ENCODE measurements at regions not wholly inside any gene's neighbourhood (a gene's known extent, or its start where the extent isn't known, plus 50 kb on each side); places are given as distances from the start of the nearest gene placed in this dataset.

DNA sequence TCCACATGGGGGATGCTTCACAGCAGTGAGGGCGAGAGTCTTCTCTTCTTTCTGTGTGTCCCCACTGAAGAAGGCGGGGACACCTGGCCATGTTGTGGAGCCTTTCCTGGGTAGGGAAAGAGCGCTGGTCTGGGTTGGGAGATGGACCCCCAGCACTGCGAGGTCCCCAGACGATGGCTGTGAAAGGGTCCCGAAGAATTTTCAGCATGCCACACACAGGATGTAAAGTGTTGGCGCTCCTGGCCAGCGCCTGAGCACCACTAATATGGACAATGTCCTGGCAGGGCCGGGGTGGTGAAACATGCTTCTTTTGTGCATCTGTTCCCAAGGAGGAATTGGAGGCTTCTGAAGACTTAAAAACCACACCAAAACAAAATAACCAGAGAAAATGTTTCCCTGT is 77.2 kb downstream of the GLI2 start:
- no peak overlapping the region for H3K27ac ChIP-seq (ENCODE audit: control insufficient read depth, insufficient read depth)
- ChIA-PET CTCF (no interaction called here), RAD21 (ENCODE audit: unreplicated experiment) (no interaction called here), POLR2A (no interaction called here), SMC1A (ENCODE audit: uncharacterized antibody, unreplicated experiment) (no interaction called here)
- no peaks in the 10 kb centered on the region for H4K20me1 ChIP-seq (ENCODE audit: control insufficient read depth, insufficient read depth)
- no peak overlapping the region for H3K4me3 ChIP-seq
- ATAC-seq, result no peak
- no peak for FAIRE-seq
- no peak for DNase-seq (ENCODE audit: low read depth, low spot score)
- no peaks in the 10 kb centered on the region for H3K36me3 ChIP-seq (ENCODE audit: control insufficient read depth in 2 of 2, insufficient read depth in 2 of 2, low read length in 1 of 2)
- BruUV-seq (replicated peaks), result no TSS peak
- H3K4me2 ChIP-seq (ENCODE audit: control insufficient read depth, insufficient read depth), result no peak overlapping the region
- peaks cover 0 to 3% of the 10 kb centered on the region in 2 experiments; a peak in 2 of 4 replicates for H3K27me3 ChIP-seq (replicated peaks in 1 of 2; ENCODE audit: control insufficient read depth in 2 of 2, insufficient read depth in 2 of 2, low read length in 1 of 2)
- H3K4me1 ChIP-seq (ENCODE audit: control insufficient read depth, insufficient read depth, low read length), result no peaks in the 10 kb centered on the region
- H2AFZ ChIP-seq (ENCODE audit: control insufficient read depth, low read depth, low read length), result no peak overlapping the region
- in situ Hi-C loops (cut with MboI) (no loop called here), intact Hi-C loops (cut with micrococcal nuclease; ENCODE audit: unreplicated experiment) (no loop called here)
- no peak overlapping the region for H3K9ac ChIP-seq (ENCODE audit: control insufficient read depth, insufficient read depth, low read length)
- WGBS (ENCODE audit: insufficient coverage, insufficient replicate concordance, low lambda C conversion rate, missing lambda C conversion rate), result 13% methylated on average over 9 of the region's 9 CpGs
- no peaks in the 10 kb centered on the region for H3K9me3 ChIP-seq (replicated peaks; ENCODE audit: control insufficient read depth, insufficient read depth, low read length)
- no peak for TF ChIP-seq TCF12 (IDR thresholded peaks at IDR 0.05; ENCODE audit: low read depth, low read length)
- no peak for TF ChIP-seq IRF4 (IDR thresholded peaks at IDR 0.05; ENCODE audit: low read depth, low read length)
- TF ChIP-seq, protein P1, sequence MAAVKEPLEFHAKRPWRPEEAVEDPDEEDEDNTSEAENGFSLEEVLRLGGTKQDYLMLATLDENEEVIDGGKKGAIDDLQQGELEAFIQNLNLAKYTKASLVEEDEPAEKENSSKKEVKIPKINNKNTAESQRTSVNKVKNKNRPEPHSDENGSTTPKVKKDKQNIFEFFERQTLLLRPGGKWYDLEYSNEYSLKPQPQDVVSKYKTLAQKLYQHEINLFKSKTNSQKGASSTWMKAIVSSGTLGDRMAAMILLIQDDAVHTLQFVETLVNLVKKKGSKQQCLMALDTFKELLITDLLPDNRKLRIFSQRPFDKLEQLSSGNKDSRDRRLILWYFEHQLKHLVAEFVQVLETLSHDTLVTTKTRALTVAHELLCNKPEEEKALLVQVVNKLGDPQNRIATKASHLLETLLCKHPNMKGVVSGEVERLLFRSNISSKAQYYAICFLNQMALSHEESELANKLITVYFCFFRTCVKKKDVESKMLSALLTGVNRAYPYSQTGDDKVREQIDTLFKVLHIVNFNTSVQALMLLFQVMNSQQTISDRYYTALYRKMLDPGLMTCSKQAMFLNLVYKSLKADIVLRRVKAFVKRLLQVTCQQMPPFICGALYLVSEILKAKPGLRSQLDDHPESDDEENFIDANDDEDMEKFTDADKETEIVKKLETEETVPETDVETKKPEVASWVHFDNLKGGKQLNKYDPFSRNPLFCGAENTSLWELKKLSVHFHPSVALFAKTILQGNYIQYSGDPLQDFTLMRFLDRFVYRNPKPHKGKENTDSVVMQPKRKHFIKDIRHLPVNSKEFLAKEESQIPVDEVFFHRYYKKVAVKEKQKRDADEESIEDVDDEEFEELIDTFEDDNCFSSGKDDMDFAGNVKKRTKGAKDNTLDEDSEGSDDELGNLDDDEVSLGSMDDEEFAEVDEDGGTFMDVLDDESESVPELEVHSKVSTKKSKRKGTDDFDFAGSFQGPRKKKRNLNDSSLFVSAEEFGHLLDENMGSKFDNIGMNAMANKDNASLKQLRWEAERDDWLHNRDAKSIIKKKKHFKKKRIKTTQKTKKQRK (IDR thresholded peaks at IDR 0.05; ENCODE audit: low read depth, low read length), result no peak
- TF ChIP-seq YBX1 (IDR thresholded peaks at IDR 0.05), result no peak
- no peak for TF ChIP-seq ASH2L (IDR thresholded peaks at IDR 0.05; ENCODE audit: borderline replicate concordance, low read depth)
- TF ChIP-seq SMAD1 (IDR thresholded peaks at IDR 0.05; ENCODE audit: low read depth, partially characterized antibody), result no peak
- no peak for TF ChIP-seq BMI1 (IDR thresholded peaks at IDR 0.05; ENCODE audit: borderline replicate concordance)
- TF ChIP-seq, protein P2, sequence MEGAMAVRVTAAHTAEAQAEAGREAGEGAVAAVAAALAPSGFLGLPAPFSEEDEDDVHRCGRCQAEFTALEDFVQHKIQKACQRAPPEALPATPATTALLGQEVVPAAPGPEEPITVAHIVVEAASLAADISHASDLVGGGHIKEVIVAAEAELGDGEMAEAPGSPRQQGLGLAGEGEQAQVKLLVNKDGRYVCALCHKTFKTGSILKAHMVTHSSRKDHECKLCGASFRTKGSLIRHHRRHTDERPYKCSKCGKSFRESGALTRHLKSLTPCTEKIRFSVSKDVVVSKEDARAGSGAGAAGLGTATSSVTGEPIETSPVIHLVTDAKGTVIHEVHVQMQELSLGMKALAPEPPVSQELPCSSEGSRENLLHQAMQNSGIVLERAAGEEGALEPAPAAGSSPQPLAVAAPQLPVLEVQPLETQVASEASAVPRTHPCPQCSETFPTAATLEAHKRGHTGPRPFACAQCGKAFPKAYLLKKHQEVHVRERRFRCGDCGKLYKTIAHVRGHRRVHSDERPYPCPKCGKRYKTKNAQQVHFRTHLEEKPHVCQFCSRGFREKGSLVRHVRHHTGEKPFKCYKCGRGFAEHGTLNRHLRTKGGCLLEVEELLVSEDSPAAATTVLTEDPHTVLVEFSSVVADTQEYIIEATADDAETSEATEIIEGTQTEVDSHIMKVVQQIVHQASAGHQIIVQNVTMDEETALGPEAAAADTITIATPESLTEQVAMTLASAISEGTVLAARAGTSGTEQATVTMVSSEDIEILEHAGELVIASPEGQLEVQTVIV (IDR thresholded peaks at IDR 0.05; ENCODE audit: borderline replicate concordance, partially characterized antibody), result no peak
- TF ChIP-seq ZNF24 (IDR thresholded peaks at IDR 0.05), result no peak
- no peak for TF ChIP-seq BHLHE40 (IDR thresholded peaks at IDR 0.05; ENCODE audit: borderline replicate concordance in 1 of 2, low read depth in 2 of 2, low read length in 1 of 2)
- TF ChIP-seq JUNB (IDR thresholded peaks at IDR 0.05), result no peak
- no peak for TF ChIP-seq NR2C1 (IDR thresholded peaks at IDR 0.05)
- no peak for TF ChIP-seq MYC (IDR thresholded peaks at IDR 0.05; ENCODE audit: insufficient read depth, insufficient read length, insufficient replicate concordance, low read length, severe bottlenecking)
- no peak for TF ChIP-seq TARDBP (IDR thresholded peaks at IDR 0.05; ENCODE audit: borderline replicate concordance)
- TF ChIP-seq POLR2A (IDR thresholded peaks at IDR 0.05; ENCODE audit: low read depth, low read length), result no peak
- no peak for TF ChIP-seq MEF2B (IDR thresholded peaks at IDR 0.05; ENCODE audit: partially characterized antibody, poor library complexity, severe bottlenecking)
- TF ChIP-seq SIX5 (IDR thresholded peaks at IDR 0.05; ENCODE audit: low read depth, low read length, severe bottlenecking), result no peak
- TF ChIP-seq ZNF384 (IDR thresholded peaks at IDR 0.05; ENCODE audit: borderline replicate concordance, low read depth, low read length), result no peak
- no peaks in the 10 kb centered on the region for H3K79me2 ChIP-seq (ENCODE audit: control insufficient read depth, insufficient read depth, low read length)
